ES-I3 (cell line): ENCODE measurements at regions not wholly inside any gene's neighbourhood (a gene's known extent, or its start where the extent isn't known, plus 50 kb on each side); places are given as distances from the start of the nearest gene placed in this dataset.

ENCODE experiments used
- H3K36me3 ChIP-seq: 2 replicates; pipeline ENCODE4 v1.6.1; 2013; ENCODE audit warnings: mild to moderate bottlenecking, low read length, control low read depth, moderate library complexity; ENCODE audit not compliant: insufficient read depth
- H3K4me1 ChIP-seq: 2 replicates; pipeline ENCODE4 v1.6.1; 2013; ENCODE audit warnings: mild to moderate bottlenecking, control low read depth, low read length; ENCODE audit not compliant: insufficient read depth
- H3K9ac ChIP-seq: 2 replicates; pipeline ENCODE4 v1.6.1; 2013; ENCODE audit warnings: low read depth, mild to moderate bottlenecking, low read length, moderate library complexity
- H3K9me3 ChIP-seq: 2 replicates; pipeline ENCODE4 v1.6.1; 2013; ENCODE audit warnings: mild to moderate bottlenecking, low read length, moderate library complexity; ENCODE audit not compliant: control insufficient read depth, insufficient read depth

DNA sequence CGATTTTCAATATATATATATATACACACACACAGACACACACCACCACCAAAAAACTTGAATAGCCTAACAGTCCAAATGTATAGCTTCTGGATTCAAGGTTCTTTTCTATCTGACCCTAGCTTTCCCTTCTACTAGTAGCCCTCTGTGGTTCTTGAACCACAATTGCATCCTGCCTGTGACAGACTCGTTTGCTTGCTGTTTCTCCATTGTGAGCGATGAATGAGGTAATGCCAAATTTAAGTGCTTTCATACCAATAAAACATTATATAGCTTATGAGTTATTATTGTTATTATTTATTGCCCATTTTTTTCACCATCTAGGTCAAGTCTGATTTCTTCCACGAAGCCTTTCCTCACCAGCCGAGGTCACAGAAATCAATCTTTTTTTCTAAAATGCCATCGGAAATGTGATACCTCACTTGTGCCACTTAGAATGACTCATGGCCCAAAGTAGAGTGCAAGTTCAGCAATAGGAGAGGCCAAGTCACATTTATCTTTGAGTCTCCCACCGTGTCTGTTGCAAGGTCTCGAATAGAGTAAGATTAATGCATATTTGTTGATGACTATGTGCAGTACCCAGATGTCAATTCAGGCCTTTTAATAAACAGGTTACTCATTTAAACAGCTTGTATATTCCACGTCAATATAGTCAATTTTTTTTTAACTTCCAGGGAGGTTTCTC, 1015.8 kb upstream of the SEL1L start:
- no peaks in the 10 kb centered on the region for H3K36me3 ChIP-seq
- no peaks in the 10 kb centered on the region for H3K9me3 ChIP-seq
- H3K4me1 ChIP-seq = no peaks in the 10 kb centered on the region; the same call in none of the 2 replicates
- no peak overlapping the region for H3K9ac ChIP-seq

- H3K9ac ChIP-seq = no peak overlapping the region
- H3K4me1 ChIP-seq = peaks cover 4% of the 10 kb centered on the region; the same call in 1 of the 2 replicates
- no peaks in the 10 kb centered on the region for H3K36me3 ChIP-seq
- H3K9me3 ChIP-seq = no peaks in the 10 kb centered on the region
Observed at GRCh38 chr14:82562881-82563280, 1029.2 kb upstream of the SEL1L start.

- Histone ChIP-seq H3K4me1 (peaks cover 4% of the 10 kb centered on the region; the same call in 1 of the 2 replicates), H3K9me3 (no peaks in the 10 kb centered on the region)
Observed at GRCh38 chr14:82565825-82566224, 1032.2 kb upstream of the SEL1L start.

DNA sequence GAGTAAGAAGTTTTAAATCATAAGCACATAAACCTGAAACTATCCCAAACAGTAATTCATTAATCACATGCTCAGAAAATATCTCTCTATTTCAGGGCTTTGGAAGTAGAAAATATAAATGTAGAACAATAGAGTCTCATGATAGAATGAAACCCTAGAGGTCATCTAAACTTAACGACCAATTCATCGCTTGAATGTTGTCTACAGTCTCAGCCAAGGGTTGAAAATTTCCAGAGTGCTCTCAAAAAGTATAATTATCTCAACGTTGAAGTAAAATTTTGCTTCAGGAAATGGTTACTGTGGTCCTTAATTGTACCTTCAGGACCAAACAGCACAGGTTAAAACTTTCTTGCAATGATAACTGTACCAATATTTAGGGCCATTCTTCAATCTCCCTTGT, 1053.6 kb upstream of the SEL1L start:
- H3K9me3 ChIP-seq = no peaks in the 10 kb centered on the region
- no peak overlapping the region for H3K9ac ChIP-seq
- H3K4me1 ChIP-seq = no peaks in the 10 kb centered on the region
- H3K36me3 ChIP-seq = no peaks in the 10 kb centered on the region

More at GRCh38 chr14:82565825-82566224, 1032.2 kb upstream of the SEL1L start:
- no peak overlapping the region for H3K9ac ChIP-seq
- no peaks in the 10 kb centered on the region for H3K36me3 ChIP-seq

- Histone ChIP-seq H3K4me1 (no peaks in the 10 kb centered on the region), H3K36me3 (no peaks in the 10 kb centered on the region), H3K9ac (no peak overlapping the region), H3K9me3 (no peaks in the 10 kb centered on the region)
Observed at GRCh38 chr14:82595466-82595865, 1061.8 kb upstream of the SEL1L start.

DNA sequence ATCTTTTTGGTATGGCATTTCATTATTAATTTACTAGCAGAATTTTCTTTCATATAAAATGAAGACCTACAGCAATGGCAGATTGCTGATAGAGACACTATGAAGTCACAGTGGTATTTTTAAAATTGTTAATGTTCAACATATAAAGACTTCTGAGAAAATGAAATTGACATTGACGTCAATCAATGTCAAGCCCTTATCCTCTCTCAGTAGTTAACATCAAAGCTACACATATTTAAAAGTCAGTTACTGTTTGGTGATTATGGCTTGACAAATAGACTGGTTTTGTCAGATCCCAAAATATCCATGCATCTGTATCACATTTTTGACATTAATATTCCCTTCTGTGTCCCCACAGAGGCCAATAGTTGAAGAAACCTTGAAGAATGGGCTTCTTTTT, 1069.1 kb upstream of the SEL1L start:
- Histone ChIP-seq H3K9me3 (no peaks in the 10 kb centered on the region), H3K36me3 (no peaks in the 10 kb centered on the region), H3K4me1 (no peaks in the 10 kb centered on the region), H3K9ac (no peak overlapping the region)

GRCh38 chr14:82604819-82605218, 1071.2 kb upstream of the SEL1L start:
- Histone ChIP-seq H3K36me3 (no peaks in the 10 kb centered on the region), H3K9ac (no peak overlapping the region), H3K9me3 (no peaks in the 10 kb centered on the region), H3K4me1 (no peaks in the 10 kb centered on the region)

DNA sequence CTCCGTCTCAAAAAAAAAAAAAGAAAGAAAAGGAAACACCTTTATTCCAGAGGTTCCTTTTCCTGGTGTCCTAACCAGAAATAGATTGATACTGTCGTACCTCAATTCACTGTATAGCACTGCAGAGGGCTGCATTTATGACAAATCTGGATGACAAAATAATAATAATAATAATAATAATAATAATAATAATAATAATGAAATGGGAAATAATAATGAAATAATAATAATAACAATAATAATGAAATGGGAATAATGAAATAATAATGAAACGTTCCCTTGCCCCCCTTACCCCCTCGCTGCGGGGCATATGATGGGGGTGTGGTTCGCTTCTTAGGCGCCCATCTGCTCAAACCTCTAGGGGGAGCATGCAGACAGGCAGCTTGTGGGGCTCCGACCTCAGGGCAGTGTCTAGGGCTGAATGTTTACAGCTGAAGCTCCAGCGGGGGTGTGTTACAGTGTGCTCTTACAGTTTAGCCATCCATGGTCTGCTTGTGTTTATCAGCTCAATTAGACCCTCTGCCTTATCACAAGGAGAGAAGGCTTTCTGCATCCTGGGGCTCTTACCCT, 1088.3 kb upstream of the SEL1L start:
- Histone ChIP-seq H3K4me1 (no peaks in the 10 kb centered on the region), H3K9ac (no peak overlapping the region), H3K36me3 (no peaks in the 10 kb centered on the region), H3K9me3 (no peaks in the 10 kb centered on the region)

DNA sequence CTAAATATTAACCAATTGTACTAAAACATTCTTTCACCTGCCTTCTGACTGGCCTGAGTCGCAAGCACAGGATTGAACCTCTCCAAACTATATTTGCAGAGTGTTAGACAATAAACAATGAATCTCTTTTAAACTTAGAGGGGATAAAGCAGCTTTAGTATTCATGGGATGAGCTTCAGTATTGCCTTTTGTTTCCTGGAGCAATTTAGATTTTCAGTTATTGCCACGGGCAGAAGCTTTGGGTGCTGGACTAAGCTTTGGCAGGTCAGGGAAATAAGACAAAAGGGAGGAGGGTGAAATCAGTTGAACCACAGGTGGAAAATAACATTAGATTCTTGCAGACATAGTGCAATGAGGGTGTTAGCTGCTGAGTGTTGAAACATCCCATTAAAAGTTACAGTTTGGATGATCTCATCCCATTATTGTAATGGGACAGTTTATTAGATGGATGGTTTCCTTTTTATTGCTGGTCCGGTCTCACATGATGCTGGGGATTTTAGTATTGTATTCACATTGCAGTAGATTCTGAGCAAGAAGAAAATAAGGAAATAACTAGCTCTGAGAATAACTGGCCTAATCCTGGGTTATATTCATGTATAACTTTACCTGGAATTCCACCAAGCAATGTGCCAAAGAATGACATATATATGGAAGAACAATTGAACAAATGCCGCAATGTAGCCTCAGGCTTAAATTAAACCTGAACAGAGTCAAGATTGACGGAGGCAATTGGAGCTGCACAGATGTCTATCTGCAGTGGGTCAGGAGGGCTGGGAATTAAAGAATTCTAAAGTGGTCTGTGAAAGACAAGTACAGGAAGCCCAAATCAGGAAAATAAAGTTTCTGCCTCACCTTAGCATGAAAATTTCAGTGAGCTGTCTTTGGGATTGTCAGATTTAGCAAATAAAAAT, 1092.8 kb upstream of the SEL1L start:
- H3K36me3 ChIP-seq = no peaks in the 10 kb centered on the region
- H3K4me1 ChIP-seq = no peaks in the 10 kb centered on the region
- no peaks in the 10 kb centered on the region for H3K9me3 ChIP-seq
- H3K9ac ChIP-seq = no peak overlapping the region

DNA sequence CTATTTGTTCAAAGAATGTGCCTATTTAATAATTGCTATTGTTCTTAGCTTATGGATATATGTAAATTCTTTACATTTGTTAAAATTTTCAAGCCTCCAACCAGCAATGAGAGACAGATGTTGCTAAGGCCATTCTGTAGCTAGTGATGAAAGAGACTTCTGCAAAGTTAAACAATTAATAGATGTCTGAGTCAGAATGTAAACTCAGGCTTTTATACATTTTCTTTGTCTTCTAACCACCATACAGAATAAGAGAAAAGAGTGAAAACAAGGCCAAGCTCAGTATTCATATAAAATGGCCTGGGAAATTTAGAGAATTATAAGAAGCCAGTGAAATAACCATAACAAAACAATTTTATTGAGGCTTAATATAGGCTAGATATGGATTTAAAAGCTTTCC, 1102.3 kb upstream of the SEL1L start:
- H3K4me1 ChIP-seq = no peaks in the 10 kb centered on the region

GRCh38 chr14:82636426-82636825, 1102.8 kb upstream of the SEL1L start:
- Histone ChIP-seq H3K4me1 (no peaks in the 10 kb centered on the region), H3K9ac (no peak overlapping the region), H3K9me3 (peaks cover 4% of the 10 kb centered on the region; the same call in 1 of the 2 replicates), H3K36me3 (no peaks in the 10 kb centered on the region)

More for the DNA sequence above, 1102.3 kb upstream of the SEL1L start:
- no peaks in the 10 kb centered on the region for H3K36me3 ChIP-seq
- H3K9me3 ChIP-seq = peaks cover 4% of the 10 kb centered on the region; the same call in 1 of the 2 replicates
- no peak overlapping the region for H3K9ac ChIP-seq

DNA sequence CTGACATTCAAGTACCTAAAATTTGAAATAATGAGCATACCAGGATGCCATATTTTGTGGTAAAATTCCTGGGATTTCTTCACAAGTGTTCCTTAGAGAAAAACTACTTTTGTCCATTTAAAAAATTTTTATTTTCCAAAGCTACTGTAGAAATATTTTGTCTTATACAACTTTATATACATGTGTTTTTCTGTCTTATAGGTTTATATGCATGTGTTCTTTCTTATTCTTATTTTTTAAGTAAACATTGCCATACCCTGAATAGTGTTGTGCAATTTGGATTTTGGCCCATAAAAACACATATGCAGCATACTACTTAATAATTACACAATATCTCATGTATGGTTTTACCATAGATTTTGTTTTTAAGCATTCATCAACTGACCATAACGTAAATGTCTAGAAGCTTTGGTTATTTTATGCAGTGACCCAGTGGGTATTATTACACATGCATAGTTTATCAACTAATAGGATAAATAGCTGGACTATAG, 1107.4 kb upstream of the SEL1L start:
- Histone ChIP-seq H3K36me3 (no peaks in the 10 kb centered on the region), H3K9me3 (no peaks in the 10 kb centered on the region), H3K4me1 (no peaks in the 10 kb centered on the region), H3K9ac (no peak overlapping the region)

DNA sequence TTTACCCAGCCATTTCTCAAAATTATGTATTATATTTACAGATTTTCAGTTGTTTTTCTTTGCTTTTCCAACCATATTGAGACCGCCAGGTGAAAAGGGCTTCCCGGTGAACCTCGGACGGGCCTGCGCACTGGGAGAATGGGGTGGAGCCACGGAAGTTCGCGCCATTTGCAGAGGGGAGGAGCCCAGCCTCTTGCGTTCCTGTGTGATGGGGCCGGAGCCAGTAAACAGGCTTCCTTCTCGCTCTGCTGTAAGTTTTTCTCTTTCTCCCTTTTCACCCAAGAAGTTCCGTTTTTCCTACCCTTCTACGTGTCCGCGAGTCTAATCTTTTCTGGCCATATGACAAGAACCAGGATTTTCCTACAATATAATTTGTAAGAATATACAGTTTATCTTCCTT, 1108.8 kb upstream of the SEL1L start:
- Histone ChIP-seq H3K9ac (peak overlapping the region; percentile 94), H3K9me3 (no peaks in the 10 kb centered on the region), H3K36me3 (no peaks in the 10 kb centered on the region), H3K4me1 (peaks cover 3% of the 10 kb centered on the region; the same call in 1 of the 2 replicates)

DNA sequence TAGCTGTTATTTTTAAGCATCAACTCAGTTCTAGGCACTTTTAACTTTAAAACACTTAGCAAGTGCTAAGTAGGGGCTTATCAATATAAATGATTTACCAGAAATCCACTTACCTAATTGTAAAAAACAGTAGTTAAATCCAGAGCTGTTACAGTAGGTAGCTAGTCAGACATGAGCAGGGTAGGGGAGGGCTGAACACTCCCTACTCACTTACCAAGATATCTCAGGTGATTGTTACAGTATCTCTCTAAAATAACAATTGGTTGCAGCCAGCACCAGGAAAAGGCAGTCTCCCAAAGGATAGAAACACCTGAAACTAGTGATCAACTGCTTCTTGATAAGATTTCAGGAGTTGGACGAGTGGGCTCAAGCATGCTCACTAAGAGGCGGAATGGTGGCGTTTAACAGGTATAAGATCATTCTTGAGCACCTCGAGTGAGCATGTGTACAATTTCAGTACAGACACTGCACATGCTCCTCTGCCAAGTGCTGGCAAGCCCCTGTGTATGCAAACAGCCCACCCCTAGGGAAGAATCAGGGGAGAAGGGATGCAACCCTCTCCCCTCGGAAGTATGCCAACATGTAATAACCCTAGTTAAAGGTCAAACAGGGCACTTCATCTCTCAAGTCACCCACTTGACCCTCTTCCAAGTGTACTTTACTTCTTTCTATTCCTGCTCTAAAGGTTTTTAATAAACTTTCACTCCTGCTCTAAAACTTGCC, 1113.6 kb upstream of the SEL1L start:
- no peak overlapping the region for H3K9ac ChIP-seq
- no peaks in the 10 kb centered on the region; the same call in 1 of the 2 replicates for H3K9me3 ChIP-seq
- peaks cover 3% of the 10 kb centered on the region; the same call in 1 of the 2 replicates for H3K4me1 ChIP-seq
- no peaks in the 10 kb centered on the region for H3K36me3 ChIP-seq
